H1 (cell line): ENCODE measurements at regions not wholly inside any gene's neighbourhood (a gene's known extent, or its start where the extent isn't known, plus 50 kb on each side); places are given as distances from the start of the nearest gene placed in this dataset.

Experiments
- CTCF ChIA-PET: fragments of 300-600 bp; sonication (Branson Sonifier 250); formaldehyde crosslinking; loops from one replicate; lab custom pipeline; 2021; ENCODE audit not compliant: partially characterized antibody; lab: Charles Lee
- POLR2A ChIA-PET: fragments of 300-600 bp; sonication (Branson Sonifier 250); formaldehyde crosslinking; loops from one replicate; lab custom pipeline; 2021; ENCODE audit warnings: inconsistent platforms; ENCODE audit not compliant: partially characterized antibody; lab: Charles Lee
- DNase-seq, 2 experiments: peaks; one replicate each; pipeline versions ENCODE4 v3.0.0 to v3.0.0-alpha.2; 2010 to 2022; ENCODE audit warnings: low spot score in 2 of 2, low read depth in 1 of 2, mixed read lengths in 1 of 2
- FAIRE-seq: peaks from 2 replicates; lab custom pipeline; 2011; peaks lifted over from hg19 to GRCh38; lab: Jason Lieb, UNC
- H2AFZ ChIP-seq: 2 replicates; pipeline ENCODE4 v1.8.1; 2012; ENCODE audit warnings: low read length, inconsistent platforms
- H2AK5ac ChIP-seq: 2 replicates; pipeline ENCODE4 v1.6.1; 2013; ENCODE audit warnings: low read depth, low read length
- H2BK120ac ChIP-seq: replicated peaks from 2 replicates; pipeline ENCODE3; 2013; ENCODE audit warnings: low read depth, low read length, inconsistent platforms
- H2BK12ac ChIP-seq: 2 replicates; pipeline ENCODE4 v1.6.1; 2013; ENCODE audit warnings: low read depth, low read length
- H2BK15ac ChIP-seq: 2 replicates; pipeline ENCODE4 v1.6.1; 2013; ENCODE audit warnings: low read length
- H2BK20ac ChIP-seq: 2 replicates; pipeline ENCODE4 v1.6.1; 2013; ENCODE audit warnings: low read length
- H2BK5ac ChIP-seq: 2 replicates; pipeline ENCODE4 v1.6.1; 2013; ENCODE audit warnings: low read depth, low read length
- H3K14ac ChIP-seq: 2 replicates; pipeline ENCODE4 v1.6.1; 2013; ENCODE audit warnings: inconsistent platforms; ENCODE audit not compliant: insufficient read length
- H3K18ac ChIP-seq: 2 replicates; pipeline ENCODE4 v1.6.1; 2013; ENCODE audit warnings: low read length; ENCODE audit errors: extremely low read depth
- H3K23ac ChIP-seq: 2 replicates; pipeline ENCODE4 v1.6.1; 2013; ENCODE audit warnings: inconsistent platforms; ENCODE audit not compliant: insufficient read length
- H3K23me2 ChIP-seq: 2 replicates; pipeline ENCODE4 v1.6.1; 2013; ENCODE audit warnings: low read depth, low read length
- H3K27ac ChIP-seq: 2 replicates; pipeline ENCODE4 v1.6.1; 2011; ENCODE audit warnings: low read depth, low read length, inconsistent platforms
- H3K27me3 ChIP-seq, 4 experiments: replicated peaks in 1 of 4; 1 replicate in 1 of 4; 2 replicates in 3 of 4; pipeline versions ENCODE4 v1.6.1 to v1.8.1; 2011 to 2013; ENCODE audit warnings: low read length in 3 of 4, mild to moderate bottlenecking in 3 of 4, inconsistent platforms in 2 of 4, mixed read lengths in 2 of 4, moderate library complexity in 1 of 4; ENCODE audit not compliant: control insufficient read depth in 3 of 4, insufficient read depth in 3 of 4; ENCODE audit errors: extremely low read depth in 1 of 4
- H3K36me3 ChIP-seq, 4 experiments: 2 replicates each; pipeline versions ENCODE4 v1.6.1 to v1.8.1; 2011 to 2013; ENCODE audit warnings: mild to moderate bottlenecking in 4 of 4, low read length in 3 of 4, moderate library complexity in 2 of 4, control low read depth in 1 of 4, inconsistent platforms in 1 of 4; ENCODE audit not compliant: insufficient read depth in 4 of 4, control insufficient read depth in 2 of 4
- H3K4ac ChIP-seq: replicated peaks from 2 replicates; pipeline ENCODE3; 2013; ENCODE audit warnings: low read length, low read depth, mixed read lengths, inconsistent platforms; ENCODE audit not compliant: insufficient read length
- H3K4me1 ChIP-seq, 4 experiments: replicated peaks in 1 of 4; 1 replicate in 1 of 4; 2 replicates in 3 of 4; pipeline versions ENCODE4 v1.6.1 to v1.8.1; 2011 to 2013; ENCODE audit warnings: low read length in 3 of 4, inconsistent platforms in 2 of 4, mixed read lengths in 1 of 4; ENCODE audit not compliant: insufficient read depth in 4 of 4, control insufficient read depth in 3 of 4
- H3K4me2 ChIP-seq, 2 experiments: 2 replicates each; pipeline versions ENCODE4 v1.6.1 to v1.8.1; 2011 to 2013; ENCODE audit warnings: low read depth in 2 of 2, low read length in 2 of 2, control low read depth in 1 of 2, inconsistent platforms in 1 of 2, mild to moderate bottlenecking in 1 of 2; ENCODE audit not compliant: insufficient read depth in 1 of 2
- H3K4me3 ChIP-seq, 4 experiments: fragments of 200-600, 300-600 bp in 1 of 4; sonication (generic), shearing (Covaris generic), sonication (Bioruptor Twin) in 1 of 4; 2 replicates each; pipeline versions ENCODE4 v1.5.1 to v1.8.1; 2011 to 2016; ENCODE audit warnings: low read length in 4 of 4, low read depth in 3 of 4, control low read depth in 2 of 4, inconsistent platforms in 2 of 4, mild to moderate bottlenecking in 2 of 4, mixed read lengths in 1 of 4, moderate library complexity in 1 of 4; ENCODE audit not compliant: insufficient read depth in 2 of 4; ENCODE audit errors: extremely low read depth in 1 of 4
- H3K56ac ChIP-seq: replicated peaks from 2 replicates; pipeline ENCODE3; 2013; ENCODE audit warnings: low read depth, mild to moderate bottlenecking, mixed read lengths, low read length, inconsistent platforms; ENCODE audit not compliant: insufficient read length
- H3K79me1 ChIP-seq: 2 replicates; pipeline ENCODE4 v1.6.1; 2013; ENCODE audit warnings: low read depth, low read length, control low read depth
- H3K79me2 ChIP-seq, 2 experiments: 2 replicates each; pipeline versions ENCODE4 v1.6.1 to v1.8.1; 2012 to 2013; ENCODE audit warnings: low read length in 2 of 2, mild to moderate bottlenecking in 2 of 2, inconsistent platforms in 1 of 2; ENCODE audit not compliant: insufficient read depth in 2 of 2, control insufficient read depth in 1 of 2
- H3K9ac ChIP-seq, 4 experiments: replicated peaks in 1 of 4; 1 replicate in 1 of 4; 2 replicates in 3 of 4; pipeline versions ENCODE4 v1.6.1 to v1.8.1; 2011 to 2013; ENCODE audit warnings: low read depth in 3 of 4, low read length in 3 of 4, control low read depth in 2 of 4, mild to moderate bottlenecking in 2 of 4, moderate library complexity in 2 of 4, inconsistent platforms in 1 of 4; ENCODE audit errors: extremely low read depth in 1 of 4
- H3K9me3 ChIP-seq, 2 experiments: 2 replicates each; pipeline versions ENCODE4 v1.6.1 to v1.8.1; 2012 to 2013; ENCODE audit warnings: mild to moderate bottlenecking in 2 of 2, moderate library complexity in 2 of 2, control low read depth in 1 of 2, inconsistent platforms in 1 of 2, low read depth in 1 of 2, low read length in 1 of 2, mixed read lengths in 1 of 2; ENCODE audit not compliant: insufficient read depth in 2 of 2
- H4K20me1 ChIP-seq, 2 experiments: replicated peaks in 1 of 2; 2 replicates each; pipeline versions ENCODE3 to v1.8.1; 2011 to 2013; ENCODE audit warnings: inconsistent platforms in 2 of 2, low read length in 2 of 2, mild to moderate bottlenecking in 1 of 2; ENCODE audit not compliant: insufficient read depth in 2 of 2, control insufficient read depth in 1 of 2
- H4K5ac ChIP-seq: 2 replicates; pipeline ENCODE4 v1.6.1; 2013; ENCODE audit warnings: low read length, low read depth, mixed read lengths, inconsistent platforms; ENCODE audit not compliant: insufficient read length
- H4K8ac ChIP-seq: 2 replicates; pipeline ENCODE4 v1.8.0; 2013; ENCODE audit warnings: mild to moderate bottlenecking, moderate library complexity, low read length, inconsistent platforms; ENCODE audit not compliant: insufficient read depth; ENCODE audit errors: extremely low read depth
- H4K91ac ChIP-seq: replicated peaks from 2 replicates; pipeline ENCODE3; 2013; ENCODE audit warnings: low read length, mixed read lengths, inconsistent platforms; ENCODE audit not compliant: insufficient read length
- SP4 ChIP-seq: IDR thresholded peaks from 2 replicates; pipeline ENCODE4 v1.6.1; 2012; ENCODE audit warnings: low read length, inconsistent platforms
- WGBS, 2 experiments: shearing (Covaris generic) in 1 of 2; methylation state at CpG; one replicate each; pipeline versions ENCODE4 v1.1.6 to v1.1.7; 2013 to 2015; ENCODE audit warnings: low lambda C conversion rate in 2 of 2, mixed read lengths in 2 of 2, inconsistent platforms in 1 of 2, low coverage in 1 of 2, missing lambda C conversion rate in 1 of 2; ENCODE audit not compliant: insufficient replicate concordance in 2 of 2, insufficient coverage in 1 of 2, insufficient read length in 1 of 2; ENCODE audit errors: extremely low coverage in 1 of 2, missing lambda C conversion rate in 1 of 2; 5-methylcytosine and 5-hydroxymethylcytosine counted together

DNA sequence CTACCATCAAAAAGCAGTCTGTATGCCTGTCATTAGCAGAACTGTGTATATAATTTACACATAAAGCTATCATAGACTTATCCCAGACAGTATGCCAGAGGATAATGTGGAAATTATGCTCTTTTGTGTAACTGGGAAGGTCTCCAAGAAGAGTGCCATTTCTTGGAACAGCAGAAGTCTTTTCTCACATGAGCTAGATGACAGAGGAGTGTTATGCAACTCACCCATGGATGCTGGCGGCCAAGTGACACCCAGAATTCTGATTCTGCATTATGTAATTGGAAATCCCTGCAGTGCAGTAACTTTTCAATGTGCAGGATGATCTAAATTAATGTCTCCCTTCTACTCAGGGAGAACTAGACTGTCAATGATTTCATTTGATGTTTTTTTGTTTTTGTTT is 160.0 kb downstream of the UBE2E3 start:
- H3K27ac ChIP-seq = no peak overlapping the region
- TF ChIP-seq SP4 = no peak
- FAIRE-seq = no peak

More for the DNA sequence above, 160.0 kb downstream of the UBE2E3 start:
- Histone ChIP-seq H3K4ac (no peak overlapping the region), H3K4me1 (no peaks in the 10 kb centered on the region), H2BK15ac (no peak overlapping the region), H3K23ac (no peak overlapping the region), H3K36me3 (no peaks in the 10 kb centered on the region), H2AK5ac (no peak overlapping the region), H4K91ac (no peak overlapping the region), H2BK5ac (no peak overlapping the region), H3K23me2 (no peaks in the 10 kb centered on the region), H2AFZ (no peak overlapping the region), H4K20me1 (no peaks in the 10 kb centered on the region), H3K9ac (no peak overlapping the region), H2BK20ac (no peak overlapping the region), H3K9me3 (peaks cover 0 to under 1% of the 10 kb centered on the region in 2 experiments; a peak in 1 of 4 replicates), H3K14ac (no peak overlapping the region), H2BK12ac (no peak overlapping the region), H2BK120ac (no peak overlapping the region), H3K56ac (no peak overlapping the region), H3K27me3 (no peaks in the 10 kb centered on the region), H3K18ac (no peak overlapping the region), H4K8ac (no peak overlapping the region), H3K79me1 (no peaks in the 10 kb centered on the region), H4K5ac (no peak overlapping the region), H3K4me2 (no peak overlapping the region), H3K79me2 (no peaks in the 10 kb centered on the region), H3K4me3 (no peak overlapping the region)
- DNase-seq = no peak
- 92% methylated on average over 1 of the region's 1 CpG; no CpG with 5 or more reads in 1 of the 2 experiments for WGBS, 2 experiments
- CTCF ChIA-PET = no interaction called here
- POLR2A ChIA-PET = no interaction called here
